ENCODE measurements at regions not wholly inside any gene's neighbourhood (a gene's known extent, or its start where the extent isn't known, plus 50 kb on each side); places are given as distances from the start of the nearest gene placed in this dataset.

- no peak for TF ChIP-seq CTCF (IDR thresholded peaks at IDR 0.05; ENCODE audit: insufficient read depth, low read length, poor library complexity, severe bottlenecking)
- H3K27me3 ChIP-seq (replicated peaks; ENCODE audit: control insufficient read depth, insufficient read depth, low read length), result peaks cover 3% of the 10 kb centered on the region
- no peaks in the 10 kb centered on the region for H3K36me3 ChIP-seq (ENCODE audit: control insufficient read depth, insufficient read depth, low read length)
- H3K4me3 ChIP-seq (replicated peaks; ENCODE audit: low read depth, low read length), result no peak overlapping the region
- no peak for DNase-seq (ENCODE audit: extremely low read depth, insufficient read length)
Observed at GRCh38 chr16:79294568-79294967, 306.0 kb downstream of the MAF start.

- H3K4me3 ChIP-seq (replicated peaks; ENCODE audit: low read depth, low read length), result no peak overlapping the region
- TF ChIP-seq CTCF (IDR thresholded peaks at IDR 0.05; ENCODE audit: insufficient read depth, low read length, poor library complexity, severe bottlenecking), result no peak
- DNase-seq (ENCODE audit: extremely low read depth, insufficient read length), result no peak
- H3K27me3 ChIP-seq (replicated peaks; ENCODE audit: control insufficient read depth, insufficient read depth, low read length), result peaks cover 3% of the 10 kb centered on the region
- H3K36me3 ChIP-seq (ENCODE audit: control insufficient read depth, insufficient read depth, low read length), result no peaks in the 10 kb centered on the region
Observed at GRCh38 chr16:79293836-79294460, 306.6 kb downstream of the MAF start.

- peaks cover 3% of the 10 kb centered on the region for H3K27me3 ChIP-seq (replicated peaks; ENCODE audit: control insufficient read depth, insufficient read depth, low read length)
- no peak for TF ChIP-seq CTCF (IDR thresholded peaks at IDR 0.05; ENCODE audit: insufficient read depth, low read length, poor library complexity, severe bottlenecking)
- no peak overlapping the region for H3K4me3 ChIP-seq (replicated peaks; ENCODE audit: low read depth, low read length)
- no peak for DNase-seq (ENCODE audit: extremely low read depth, insufficient read length)
- no peaks in the 10 kb centered on the region for H3K36me3 ChIP-seq (ENCODE audit: control insufficient read depth, insufficient read depth, low read length)
Observed at GRCh38 chr16:79288066-79288465, 312.5 kb downstream of the MAF start.

DNA sequence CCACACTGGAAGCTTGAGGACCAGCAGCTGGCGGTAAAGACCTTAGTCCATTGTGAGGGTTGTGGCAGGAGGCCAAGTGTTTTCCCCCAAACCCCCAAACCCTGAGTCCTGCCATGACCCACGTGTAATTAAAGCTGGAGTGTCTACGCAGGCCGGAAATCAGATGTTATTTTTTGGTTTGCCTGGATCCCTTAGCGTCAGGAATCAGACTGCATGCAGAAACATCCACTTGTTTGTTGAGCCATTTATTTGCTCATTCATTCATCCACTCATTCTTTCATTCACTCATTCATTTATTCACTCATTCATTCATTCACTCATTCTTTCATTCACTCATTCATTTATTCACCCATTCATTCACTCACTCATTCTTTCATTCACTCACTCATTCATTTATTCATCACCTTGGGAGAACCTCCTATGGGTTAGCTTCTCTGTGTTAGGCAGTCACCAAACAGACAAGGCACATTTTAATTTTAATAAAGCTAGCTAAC is 313.1 kb downstream of the MAF start:
- DNase-seq (ENCODE audit: extremely low read depth, insufficient read length), result no peak
- TF ChIP-seq CTCF (IDR thresholded peaks at IDR 0.05; ENCODE audit: insufficient read depth, low read length, poor library complexity, severe bottlenecking), result no peak
- no peak overlapping the region for H3K4me3 ChIP-seq (replicated peaks; ENCODE audit: low read depth, low read length)
- H3K27me3 ChIP-seq (replicated peaks; ENCODE audit: control insufficient read depth, insufficient read depth, low read length), result peaks cover 2% of the 10 kb centered on the region
- H3K36me3 ChIP-seq (ENCODE audit: control insufficient read depth, insufficient read depth, low read length), result no peaks in the 10 kb centered on the region

DNA sequence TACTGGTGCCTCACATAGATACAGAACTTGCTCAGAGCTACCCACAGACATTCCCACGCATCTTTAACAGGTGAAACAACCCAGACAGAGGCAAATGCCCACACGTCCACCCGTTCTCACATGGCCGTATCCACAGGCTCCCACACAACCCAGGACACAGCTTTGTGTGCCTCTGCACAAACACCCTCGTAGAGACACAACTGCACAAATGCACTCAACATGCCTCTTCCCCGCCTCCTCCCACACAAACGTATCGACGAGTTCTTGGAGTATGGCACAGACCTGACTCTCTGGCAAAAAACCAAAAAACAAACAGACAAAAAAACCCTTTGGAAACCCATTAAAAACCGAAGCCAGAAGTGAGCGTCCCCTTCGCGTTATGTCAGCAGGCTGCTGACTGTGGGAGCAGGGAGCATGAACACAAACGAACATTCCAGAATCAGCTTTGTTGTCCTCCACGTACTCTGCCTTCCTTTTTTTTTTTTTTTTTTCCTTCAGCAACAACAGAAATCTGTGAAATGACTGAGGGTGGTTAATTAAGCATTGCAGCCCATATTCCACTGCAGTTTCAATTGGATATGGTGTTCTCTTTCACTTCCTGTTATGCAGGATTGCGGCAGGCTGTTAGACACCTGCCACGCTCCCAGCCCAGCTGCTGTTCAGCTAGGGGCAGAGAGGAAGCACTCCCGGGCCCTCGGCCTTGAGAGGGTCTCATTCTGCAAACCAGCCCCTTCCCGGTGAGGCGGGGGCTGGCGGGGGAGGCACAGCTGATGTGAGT is 313.7 kb downstream of the MAF start:
- no peak for TF ChIP-seq CTCF (IDR thresholded peaks at IDR 0.05; ENCODE audit: insufficient read depth, low read length, poor library complexity, severe bottlenecking)
- DNase-seq (ENCODE audit: extremely low read depth, insufficient read length), result peak; percentile 69
- no peak overlapping the region for H3K4me3 ChIP-seq (replicated peaks; ENCODE audit: low read depth, low read length)

More for the DNA sequence above, 313.7 kb downstream of the MAF start:
- H3K27me3 ChIP-seq (replicated peaks; ENCODE audit: control insufficient read depth, insufficient read depth, low read length), result peaks cover 1% of the 10 kb centered on the region
- H3K36me3 ChIP-seq (ENCODE audit: control insufficient read depth, insufficient read depth, low read length), result no peaks in the 10 kb centered on the region
